Glutamatergic neuron (in vitro differentiated cells): ENCODE measurements at regions not wholly inside any gene's neighbourhood (a gene's known extent, or its start where the extent isn't known, plus 50 kb on each side); places are given as distances from the start of the nearest gene placed in this dataset.

Experiments
- DNase-seq: peaks from one replicate; pipeline ENCODE4 v3.0.0; 2022
- H3K27ac Mint-ChIP-seq: one replicate; pipeline ENCODE4 v1.8.0; 2020; ENCODE audit warnings: mild to moderate bottlenecking, mixed read lengths, inconsistent platforms; ENCODE audit not compliant: unreplicated experiment
- H3K27me3 Mint-ChIP-seq: one replicate; pipeline ENCODE4 v1.8.0; 2020; ENCODE audit warnings: mild to moderate bottlenecking, moderate library complexity, mixed read lengths, inconsistent platforms; ENCODE audit not compliant: unreplicated experiment
- H3K36me3 Mint-ChIP-seq: one replicate; pipeline ENCODE4 v1.8.0; 2020; ENCODE audit warnings: mild to moderate bottlenecking, mixed read lengths, inconsistent platforms; ENCODE audit not compliant: unreplicated experiment
- H3K4me1 Mint-ChIP-seq: one replicate; pipeline ENCODE4 v1.8.0; 2020; ENCODE audit warnings: mild to moderate bottlenecking, low read depth, mixed read lengths, inconsistent platforms; ENCODE audit not compliant: unreplicated experiment
- H3K4me3 Mint-ChIP-seq: one replicate; pipeline ENCODE4 v1.8.0; 2020; ENCODE audit warnings: mild to moderate bottlenecking, mixed read lengths, inconsistent platforms; ENCODE audit not compliant: unreplicated experiment
- H3K9me3 Mint-ChIP-seq: one replicate; pipeline ENCODE4 v1.8.0; 2020; ENCODE audit warnings: mild to moderate bottlenecking, moderate library complexity, mixed read lengths, inconsistent platforms; ENCODE audit not compliant: unreplicated experiment
- CTCF ChIP-seq: fragments of 200-600 bp; sonication (generic); IDR thresholded peaks from one replicate; pipeline ENCODE4 v1.5.0; 2021; ENCODE audit not compliant: partially characterized antibody, unreplicated experiment

GRCh38 chr2:58533376-58533775 is 292.3 kb upstream of the FANCL start:
- peaks cover 9% of the 10 kb centered on the region for H3K4me1 Mint-ChIP-seq

GRCh38 chr2:58532641-58533040 is 291.5 kb upstream of the FANCL start:
- Mint-ChIP-seq H3K36me3 (no peaks in the 10 kb centered on the region), H3K4me1 (peaks cover 9% of the 10 kb centered on the region), H3K9me3 (no peaks in the 10 kb centered on the region), H3K27ac (no peak overlapping the region), H3K27me3 (no peaks in the 10 kb centered on the region), H3K4me3 (no peak overlapping the region)
- no peak for TF ChIP-seq CTCF
- no peak for DNase-seq

More at GRCh38 chr2:58533376-58533775, 292.3 kb upstream of the FANCL start:
- no peak for TF ChIP-seq CTCF
- Mint-ChIP-seq H3K4me3 (no peak overlapping the region), H3K27ac (no peak overlapping the region), H3K9me3 (no peaks in the 10 kb centered on the region), H3K36me3 (no peaks in the 10 kb centered on the region), H3K27me3 (no peaks in the 10 kb centered on the region)
- no peak for DNase-seq

DNA sequence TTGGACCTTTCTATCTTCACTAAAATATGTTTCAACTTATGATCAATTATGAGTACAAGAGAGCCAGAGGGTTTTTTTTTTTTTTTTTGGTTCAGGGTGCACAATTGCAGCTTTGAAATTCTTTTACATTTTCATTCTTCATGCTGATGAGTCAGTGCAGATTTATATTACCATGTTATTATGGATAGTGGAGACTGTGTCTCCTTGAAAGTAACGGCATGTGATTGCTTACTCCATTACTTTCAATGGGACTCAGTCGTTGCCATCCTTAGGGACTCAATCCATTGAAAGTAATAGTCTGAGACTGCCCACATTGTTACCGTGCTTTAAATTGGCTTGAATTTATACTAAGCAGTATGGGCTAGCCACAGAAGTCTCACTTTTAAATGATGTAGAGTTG is 286.5 kb upstream of the FANCL start:
- no peak for TF ChIP-seq CTCF
- Mint-ChIP-seq H3K27me3 (no peaks in the 10 kb centered on the region), H3K36me3 (no peaks in the 10 kb centered on the region), H3K4me3 (no peak overlapping the region), H3K9me3 (no peaks in the 10 kb centered on the region), H3K27ac (no peak overlapping the region), H3K4me1 (peaks cover under 1% of the 10 kb centered on the region)
- DNase-seq, result no peak

DNA sequence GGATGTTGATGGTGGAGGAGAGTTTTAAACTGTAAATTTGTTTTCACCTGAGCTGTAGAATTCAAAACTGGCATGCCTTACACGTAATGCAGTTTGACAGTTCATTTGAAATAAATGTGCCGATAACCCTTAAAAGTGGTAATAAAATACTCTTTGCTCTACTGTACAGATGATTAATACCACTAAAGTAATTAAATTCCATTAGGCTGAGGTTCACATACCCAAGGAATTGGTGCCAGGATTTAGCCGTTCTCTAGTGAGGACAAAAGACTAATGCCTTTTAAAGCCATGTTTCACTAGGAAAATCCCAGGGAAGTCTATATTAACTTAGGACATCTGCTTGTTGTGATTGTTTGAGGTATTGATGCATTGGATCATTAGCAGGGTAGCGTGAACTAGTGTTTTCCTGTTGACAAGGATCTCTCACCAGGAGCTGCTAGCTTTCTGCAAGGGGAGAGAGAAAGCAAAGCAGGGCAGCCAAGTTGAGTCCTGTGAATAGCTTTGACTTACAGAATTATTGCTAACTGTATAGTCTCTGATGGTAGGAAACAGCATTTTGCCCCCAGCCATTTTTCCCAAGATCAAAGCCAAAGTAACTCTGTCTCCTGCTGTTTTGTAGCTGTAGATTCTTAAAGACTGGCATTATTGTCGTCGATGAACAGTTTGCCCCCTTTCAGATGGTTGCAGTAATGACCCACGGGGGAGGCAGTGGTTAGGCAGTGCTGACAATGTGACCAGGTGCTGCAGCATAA is 280.9 kb upstream of the FANCL start:
- H3K27ac Mint-ChIP-seq, result peak overlapping the region; percentile 77

More for the DNA sequence above, 280.9 kb upstream of the FANCL start:
- DNase-seq, result no peak
- Mint-ChIP-seq H3K27me3 (no peaks in the 10 kb centered on the region), H3K9me3 (peaks cover 1% of the 10 kb centered on the region), H3K4me1 (peaks cover 10% of the 10 kb centered on the region), H3K4me3 (peak overlapping the region; percentile 34), H3K36me3 (no peaks in the 10 kb centered on the region)
- TF ChIP-seq CTCF, result no peak
